DMS53 (cell line): ENCODE measurements at regions not wholly inside any gene's neighbourhood (a gene's known extent, or its start where the extent isn't known, plus 50 kb on each side); places are given as distances from the start of the nearest gene placed in this dataset.
"Not testable (repeated sequence)": the region's sequence is repeated elsewhere in the genome, so short reads cannot be mapped to it uniquely, and the experiment has no call there.

ENCODE experiments used
- DNase-seq: peaks from one replicate; lab custom pipeline; 2025; lab: John Stamatoyannopoulos, UW

- DNase-seq = no peak
Measured at GRCh38 chr4:94152466-94152865, 55.2 kb upstream of the SMARCAD1 start.

GRCh38 chr4:94155404-94155803, 52.3 kb upstream of the SMARCAD1 start:
- not testable (repeated sequence) for DNase-seq

- DNase-seq = no peak
Measured at GRCh38 chr4:94156826-94157225, 50.8 kb upstream of the SMARCAD1 start.
